Activated T-cell treated with anti-CD3 and anti-CD28 coated beads, Interleukin-2, amount 50 U/mL, for 48 hours (primary cell): ENCODE measurements at regions not wholly inside any gene's neighbourhood (a gene's known extent, or its start where the extent isn't known, plus 50 kb on each side); places are given as distances from the start of the nearest gene placed in this dataset.
"Not testable (repeated sequence)": the region's sequence is repeated elsewhere in the genome, so short reads cannot be mapped to it uniquely, and the experiment has no call there.

Experiments used
- DNase-seq, 2 experiments: peaks; one replicate each; pipeline ENCODE4 v3.0.0-alpha.2; 2020

DNA sequence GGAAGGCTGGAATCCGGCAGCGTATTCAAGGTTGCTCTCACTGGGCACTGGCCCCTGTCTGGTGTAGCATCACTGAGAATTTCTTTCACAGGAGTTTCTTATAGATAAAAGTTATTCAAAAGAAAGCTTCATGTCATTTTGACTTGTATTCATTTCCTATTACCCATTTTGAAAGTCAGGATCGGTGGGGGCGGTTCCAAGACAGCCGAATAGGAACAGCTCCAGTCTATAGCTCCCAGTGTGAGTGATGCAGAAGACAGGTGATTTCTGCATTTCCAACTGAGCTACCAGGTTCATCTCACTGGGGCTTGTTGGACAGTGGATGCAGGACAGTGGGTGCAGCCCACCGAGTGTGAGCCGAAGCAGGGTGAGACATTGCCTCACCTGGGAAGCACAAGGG lies 51.5 kb upstream of the CDC42EP3 start:
- DNase-seq = not testable (repeated sequence)

DNA sequence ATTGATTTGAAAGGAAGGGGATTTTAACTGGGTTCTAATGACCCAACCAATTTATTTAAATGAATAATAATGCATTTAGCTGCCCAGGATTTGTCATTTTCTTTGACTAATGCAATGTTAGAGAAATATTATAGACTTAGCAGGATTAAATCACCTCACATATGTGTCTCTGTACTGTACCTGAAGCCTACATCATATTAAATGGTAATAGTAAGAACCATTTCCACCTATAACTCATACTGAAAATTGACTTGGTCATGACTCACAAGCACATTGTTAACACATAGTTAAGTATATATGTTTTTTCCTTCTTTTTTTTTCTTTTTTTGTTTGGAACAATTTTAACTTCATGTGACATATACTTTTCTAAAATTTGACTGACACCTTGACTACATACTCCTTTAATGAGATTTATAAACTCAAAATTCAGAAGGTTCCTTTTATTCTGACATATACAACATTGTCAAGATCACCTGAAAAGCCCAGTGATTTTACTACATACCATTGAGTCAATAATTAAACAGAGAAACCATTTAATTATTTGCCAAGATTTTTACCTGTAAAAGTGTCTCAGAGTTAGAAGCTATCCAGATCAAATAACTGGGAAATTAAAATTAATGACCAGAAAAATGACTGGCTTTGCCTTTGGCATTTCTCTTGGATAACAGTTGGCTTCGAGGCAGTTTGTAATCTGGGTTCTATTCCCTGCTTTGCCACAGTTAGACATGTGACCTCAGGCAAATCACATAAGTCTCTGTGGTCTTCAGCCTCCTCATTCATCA lies 58.8 kb upstream of the CDC42EP3 start:
- DNase-seq = no peak

GRCh38 chr2:37732412-37732811 lies 61.0 kb upstream of the CDC42EP3 start:
- not testable (repeated sequence) for DNase-seq

DNA sequence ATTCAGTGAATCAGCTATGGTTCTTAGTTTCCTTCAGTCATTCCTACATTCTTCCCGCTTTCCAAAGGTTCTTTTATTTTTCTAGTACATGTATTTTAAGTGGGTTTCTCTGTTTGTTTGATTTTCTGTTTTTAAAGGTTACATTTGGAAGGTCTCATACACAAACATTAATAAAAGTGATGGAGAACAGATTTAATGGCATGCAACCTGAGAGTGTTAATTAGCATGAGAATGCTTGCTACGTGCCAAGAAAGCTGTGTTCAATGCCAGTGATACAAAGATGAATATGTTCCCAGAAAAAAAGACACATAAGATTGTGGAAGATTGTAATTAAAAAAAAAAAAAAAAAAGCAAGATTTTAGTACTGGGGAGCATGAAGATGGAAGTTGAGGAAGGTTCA lies 61.8 kb upstream of the CDC42EP3 start:
- no peak for DNase-seq

DNA sequence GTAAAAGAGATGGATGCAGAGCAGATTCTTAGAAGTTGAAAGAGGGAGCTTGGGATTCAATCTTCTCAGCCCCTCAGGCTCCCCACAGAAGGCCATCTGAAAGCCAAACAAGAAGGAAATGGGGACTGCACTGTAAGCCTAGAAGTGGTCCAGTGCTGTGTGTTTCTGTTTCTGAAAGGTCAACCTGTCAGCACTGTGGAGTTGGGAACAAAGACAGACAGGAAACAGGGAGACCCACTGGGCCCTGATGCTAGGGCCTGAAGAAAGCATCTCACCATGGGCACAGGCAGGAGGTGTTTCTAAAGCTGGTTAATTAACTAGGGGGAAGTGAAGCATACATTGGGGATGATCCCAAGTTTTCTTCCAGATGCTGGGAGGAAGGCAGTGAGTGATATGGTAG lies 62.5 kb upstream of the CDC42EP3 start:
- not testable (repeated sequence) for DNase-seq

DNA sequence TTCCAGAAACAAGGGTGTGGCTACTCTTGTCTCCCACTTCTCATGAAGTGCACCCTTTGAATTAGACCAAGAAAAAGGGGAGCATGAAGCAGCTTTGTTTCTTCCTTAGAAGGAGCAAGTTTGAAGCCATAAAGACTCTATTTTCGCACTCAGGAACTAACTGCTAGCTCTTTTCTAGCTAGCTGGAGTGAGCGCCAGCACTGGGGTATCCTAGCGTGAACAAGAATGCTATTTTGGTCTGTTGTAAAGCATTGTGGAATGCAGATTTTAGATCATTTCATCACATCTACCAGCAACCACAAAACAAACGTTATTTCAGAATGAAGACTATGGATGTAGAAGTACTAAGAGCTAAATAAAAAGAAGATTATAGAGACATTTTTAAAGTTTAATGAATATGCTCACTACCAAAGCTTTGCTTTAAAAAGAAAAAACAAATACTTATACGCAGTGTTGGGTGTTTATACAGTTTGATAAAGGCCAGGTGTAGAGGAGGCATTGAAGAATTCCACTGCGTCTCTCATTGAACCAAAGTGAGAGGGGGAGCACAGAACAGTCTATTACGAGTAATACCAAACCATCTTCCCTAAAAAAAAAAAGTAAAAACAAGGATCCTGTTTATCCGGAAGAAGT lies 63.6 kb upstream of the CDC42EP3 start:
- DNase-seq = not testable (repeated sequence)

GRCh38 chr2:37735524-37735910 lies 64.1 kb upstream of the CDC42EP3 start:
- DNase-seq = not testable (repeated sequence)

- DNase-seq = no peak
These were observed 66.1 kb upstream of the CDC42EP3 start for GRCh38 chr2:37737507-37737906.

DNA sequence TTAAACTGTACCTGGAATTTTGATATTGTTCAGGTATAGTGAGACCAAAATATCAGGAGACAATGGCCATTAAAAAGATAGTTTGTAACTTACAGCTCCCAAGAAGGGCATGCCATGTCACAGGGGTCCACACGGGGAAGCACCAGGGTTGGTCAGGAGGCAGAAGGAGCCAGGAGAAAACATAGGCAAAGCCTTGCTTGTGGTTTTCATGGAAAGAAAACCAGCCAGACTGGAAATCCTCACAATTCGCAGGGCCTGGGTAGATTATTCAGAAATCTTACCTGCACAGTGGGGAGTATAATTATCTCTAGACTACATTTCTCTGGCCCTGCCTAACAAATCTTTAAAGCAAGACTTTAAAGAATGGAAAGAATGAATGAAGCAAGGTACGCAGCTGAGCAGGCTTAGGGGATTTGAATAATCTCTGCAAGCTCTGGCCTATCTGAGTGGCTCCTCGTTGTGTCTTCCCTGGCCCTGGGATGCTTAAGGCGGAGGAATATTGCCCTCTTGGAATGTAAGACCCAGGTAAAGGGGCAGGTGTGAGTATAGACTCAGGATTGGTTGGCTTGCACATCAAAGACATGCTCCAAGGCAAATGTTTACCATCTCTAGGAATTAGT lies 66.9 kb upstream of the CDC42EP3 start:
- no peak for DNase-seq

DNA sequence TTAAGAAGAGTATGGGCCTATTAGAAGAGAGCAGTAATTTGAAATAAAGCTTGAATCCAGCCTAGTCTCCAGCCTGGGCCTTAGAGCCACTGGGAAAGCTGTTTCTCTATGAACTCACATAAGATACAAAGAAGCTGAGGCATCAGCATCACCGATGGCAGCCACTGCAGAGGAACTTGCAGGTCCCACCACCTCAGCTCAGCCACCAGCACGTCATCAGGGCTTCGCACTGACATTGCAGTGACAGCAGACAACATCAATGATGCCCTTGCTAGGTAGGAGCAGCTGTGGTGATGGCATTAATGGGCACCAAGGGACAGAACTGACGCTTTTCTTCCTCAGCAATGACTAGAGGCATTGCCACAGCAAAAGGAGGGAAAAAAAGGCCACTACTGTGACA lies 67.7 kb upstream of the CDC42EP3 start:
- DNase-seq = no peak

GRCh38 chr2:37740164-37740739 lies 68.8 kb upstream of the CDC42EP3 start:
- no peak for DNase-seq

- DNase-seq = no peak
These were observed 70.8 kb upstream of the CDC42EP3 start for GRCh38 chr2:37742286-37742685.

DNA sequence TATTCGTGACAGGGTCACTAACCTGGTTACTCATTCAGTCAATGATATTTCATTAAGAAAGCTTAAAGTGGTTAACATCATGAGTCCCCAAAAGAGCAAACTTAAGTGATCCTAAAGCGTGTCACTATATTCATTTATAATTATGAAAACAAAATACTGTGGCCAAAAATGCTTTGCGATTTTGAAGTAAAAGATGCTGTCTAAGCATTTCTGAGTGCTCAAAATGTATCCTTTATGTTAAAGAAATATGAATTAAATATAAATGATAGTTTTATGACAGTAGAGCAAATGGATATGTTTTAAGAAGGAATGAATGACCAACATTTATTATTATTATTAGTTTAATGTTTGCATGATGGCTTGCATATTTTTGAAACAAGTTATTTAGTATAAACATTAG lies 72.6 kb upstream of the CDC42EP3 start:
- DNase-seq = no peak

- DNase-seq = not testable (repeated sequence)
These were observed 73.5 kb upstream of the CDC42EP3 start for GRCh38 chr2:37744961-37745360.

DNA sequence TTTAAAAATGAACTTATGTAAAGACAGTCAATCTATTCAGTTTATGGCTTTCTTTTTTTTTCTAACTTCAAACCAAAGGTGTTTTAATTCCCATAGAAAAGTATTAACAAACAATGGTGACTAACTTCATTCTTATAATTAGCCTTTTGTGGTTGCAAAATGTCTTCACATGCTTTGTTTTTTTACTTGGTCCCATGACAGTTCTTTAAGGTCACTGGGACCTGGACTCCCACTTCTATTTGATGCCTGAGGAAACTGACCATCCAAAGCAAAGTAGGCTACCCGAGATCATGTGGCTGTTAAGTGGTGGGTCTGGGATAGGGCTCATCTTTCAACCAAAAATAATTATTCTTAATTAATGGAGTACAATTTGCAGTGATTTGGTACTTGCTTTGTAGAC lies 74.6 kb upstream of the CDC42EP3 start:
- DNase-seq = not testable (repeated sequence)

GRCh38 chr2:37746883-37747282 lies 75.4 kb upstream of the CDC42EP3 start:
- DNase-seq = no peak

- DNase-seq = no peak
These were observed 77.1 kb upstream of the CDC42EP3 start for GRCh38 chr2:37748541-37748940.

DNA sequence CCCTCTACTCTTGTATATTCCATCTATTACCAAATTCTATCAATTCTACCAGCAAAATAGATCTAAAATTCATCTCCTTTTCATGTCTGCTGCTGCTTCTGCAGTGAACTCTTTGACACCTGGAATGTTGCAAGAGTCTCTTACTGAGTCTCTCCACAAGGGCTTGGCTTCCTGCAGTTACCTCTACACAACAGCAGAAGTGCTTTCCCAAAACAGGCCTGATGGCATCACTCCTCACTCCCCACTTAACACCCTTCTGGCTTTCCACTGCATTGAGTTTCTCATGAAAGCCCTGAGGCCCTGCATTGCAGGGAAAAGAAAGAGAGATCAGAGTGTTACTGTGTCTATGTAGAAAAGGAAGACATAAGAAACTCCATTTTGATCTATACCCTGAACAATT lies 78.8 kb upstream of the CDC42EP3 start:
- DNase-seq = not testable (repeated sequence)

GRCh38 chr2:37752766-37753165 lies 81.3 kb upstream of the CDC42EP3 start:
- DNase-seq = no peak

DNA sequence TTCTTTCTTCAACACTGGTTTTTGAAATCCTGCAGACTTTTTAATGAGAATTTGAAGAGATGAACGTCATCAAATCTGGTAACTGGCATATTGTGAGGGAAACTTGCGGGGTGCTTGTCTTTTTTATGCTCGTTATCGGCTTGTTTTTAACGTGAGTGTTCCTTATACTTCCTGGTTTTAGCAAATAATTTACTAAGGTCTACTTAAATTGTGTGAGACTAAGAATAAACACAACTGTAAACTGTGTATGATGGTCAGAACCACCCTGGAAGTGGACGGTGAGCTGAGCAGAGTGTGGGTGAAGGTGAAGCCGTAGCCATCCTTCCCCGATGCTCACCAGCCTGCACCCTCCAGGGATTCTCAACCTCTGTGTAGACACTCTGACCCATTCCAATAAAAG lies 82.3 kb upstream of the CDC42EP3 start:
- DNase-seq = no peak

DNA sequence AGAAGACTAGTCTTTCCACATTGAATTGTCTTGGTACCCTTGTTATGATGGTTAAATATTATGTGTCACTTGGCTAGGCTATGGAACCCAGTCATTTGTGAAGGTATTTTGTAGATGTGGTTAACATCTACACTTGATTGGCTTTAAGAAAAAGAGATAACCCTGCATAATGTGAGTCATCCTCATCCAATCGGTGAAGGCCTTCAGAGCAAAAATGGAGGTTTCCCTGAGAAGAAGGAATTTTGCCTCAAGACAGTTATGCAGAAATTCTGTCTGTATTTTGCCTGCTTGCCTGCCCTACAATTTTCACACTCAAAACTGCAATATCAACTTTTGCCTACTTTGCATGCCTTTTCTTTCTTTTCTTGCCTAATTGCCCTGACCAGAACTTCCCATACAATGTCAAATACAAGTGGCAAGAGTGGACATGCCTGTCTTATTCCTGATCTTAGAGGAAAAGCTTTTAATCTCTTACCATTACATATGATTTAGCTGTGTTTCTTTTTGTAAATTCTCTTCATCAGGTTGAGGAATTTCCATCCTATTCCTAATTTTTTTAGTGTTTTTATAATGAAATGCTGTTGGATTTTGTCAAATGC lies 84.6 kb upstream of the CDC42EP3 start:
- DNase-seq = not testable (repeated sequence)

DNA sequence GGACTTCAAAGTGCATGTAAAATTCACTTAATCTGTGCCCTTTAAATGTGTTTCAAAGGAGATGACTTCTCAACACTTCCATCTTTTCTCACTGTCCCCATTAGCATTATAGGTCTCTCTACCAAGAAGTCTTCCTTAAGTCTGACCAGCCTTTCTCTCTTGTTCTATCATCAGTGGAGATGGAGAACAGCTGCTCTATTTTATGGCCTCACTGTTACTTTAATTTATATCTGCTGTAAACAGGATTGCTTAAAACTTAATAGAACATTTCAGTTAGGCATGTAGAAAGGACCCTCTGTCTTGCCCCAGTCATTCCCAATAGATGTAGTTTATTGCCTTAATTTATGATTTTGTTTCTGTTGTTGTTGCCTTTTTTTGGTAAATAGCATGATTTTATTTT lies 86.0 kb upstream of the CDC42EP3 start:
- not testable (repeated sequence) for DNase-seq

DNA sequence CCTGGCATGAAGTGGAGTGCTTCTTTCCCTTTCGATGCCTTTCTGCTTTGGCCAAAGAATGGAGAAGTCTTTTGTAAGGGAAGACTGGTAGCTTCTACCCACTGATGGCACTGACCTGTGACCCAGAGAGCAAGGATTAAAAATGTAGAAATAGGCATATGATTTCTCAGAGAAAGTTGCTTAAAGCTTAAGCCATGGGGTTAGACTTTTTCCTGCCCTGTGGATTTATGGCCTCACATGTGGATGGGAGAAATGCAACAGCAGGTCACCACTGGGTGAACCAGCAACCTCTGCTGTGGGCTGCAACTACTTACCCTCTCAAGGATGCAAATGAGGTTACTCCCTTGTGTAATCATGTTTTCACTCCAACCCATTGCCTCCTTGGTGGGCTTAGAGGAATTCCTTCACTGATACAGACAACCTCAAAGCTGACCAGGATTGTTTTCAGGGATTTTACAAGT lies 86.7 kb upstream of the CDC42EP3 start:
- not testable (repeated sequence) for DNase-seq
